ENCODE measurements at regions not wholly inside any gene's neighbourhood (a gene's known extent, or its start where the extent isn't known, plus 50 kb on each side); places are given as distances from the start of the nearest gene placed in this dataset.

- no peak for TF ChIP-seq CTCF (IDR thresholded peaks at IDR 0.05; ENCODE audit: extremely low read depth, missing control alignments)
Observed at GRCh38 chr2:15856318-15856717, 84.0 kb upstream of the MYCN start.

DNA sequence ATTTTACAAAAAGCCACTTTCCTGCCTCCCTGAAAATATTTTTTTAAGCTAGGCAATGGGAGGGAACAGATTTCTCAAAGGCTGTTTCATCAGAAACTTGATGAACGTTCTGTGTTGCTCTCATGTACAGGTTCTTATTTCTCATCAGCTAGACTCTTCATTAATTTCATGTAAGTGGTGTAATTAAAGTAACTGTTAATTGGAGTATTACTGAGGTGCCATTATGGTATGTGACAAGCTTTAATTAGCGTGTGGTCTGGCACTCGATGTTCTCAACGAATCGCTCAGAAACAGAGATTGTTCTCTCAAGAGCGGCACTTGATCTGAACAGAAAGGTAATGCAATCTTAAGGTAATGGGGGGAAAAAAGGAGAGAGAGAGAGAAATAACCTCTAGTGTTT is 81.9 kb upstream of the MYCN start:
- TF ChIP-seq CTCF (IDR thresholded peaks at IDR 0.05; ENCODE audit: extremely low read depth, missing control alignments) = no peak
- DNase-seq (ENCODE audit: low spot score) = no peak

More at GRCh38 chr2:15856318-15856717, 84.0 kb upstream of the MYCN start:
- DNase-seq (ENCODE audit: low spot score) = no peak

DNA sequence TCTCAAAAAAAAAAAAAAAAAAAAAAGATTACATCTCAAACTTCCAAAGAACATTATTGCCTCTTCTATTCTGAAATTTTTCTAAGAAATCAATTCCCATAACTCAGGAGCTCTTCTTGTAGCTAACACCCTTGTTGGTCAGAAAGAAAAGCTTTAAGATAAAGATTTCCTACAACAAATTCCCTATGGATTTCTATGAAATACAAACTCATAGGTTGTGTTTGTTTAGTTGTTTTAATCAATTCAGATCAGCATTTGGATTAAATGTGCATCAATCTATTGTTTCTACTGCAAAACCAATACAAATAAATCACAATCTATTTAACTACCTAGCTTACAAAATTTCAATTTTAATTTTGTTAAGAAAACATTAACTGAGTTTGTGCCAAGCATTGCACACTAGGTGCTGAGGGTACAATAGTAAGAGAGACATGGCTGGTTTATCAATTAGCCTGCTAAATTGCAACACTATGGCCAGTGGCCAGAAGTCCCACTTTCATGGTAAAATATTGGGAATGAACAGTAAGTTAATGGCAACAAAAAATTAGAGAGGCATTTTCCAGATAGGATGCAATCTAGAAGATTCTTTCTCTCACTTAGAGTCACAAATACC is 80.2 kb upstream of the MYCN start:
- no peak for DNase-seq (ENCODE audit: low spot score)
- TF ChIP-seq CTCF (IDR thresholded peaks at IDR 0.05; ENCODE audit: extremely low read depth, missing control alignments) = no peak

DNA sequence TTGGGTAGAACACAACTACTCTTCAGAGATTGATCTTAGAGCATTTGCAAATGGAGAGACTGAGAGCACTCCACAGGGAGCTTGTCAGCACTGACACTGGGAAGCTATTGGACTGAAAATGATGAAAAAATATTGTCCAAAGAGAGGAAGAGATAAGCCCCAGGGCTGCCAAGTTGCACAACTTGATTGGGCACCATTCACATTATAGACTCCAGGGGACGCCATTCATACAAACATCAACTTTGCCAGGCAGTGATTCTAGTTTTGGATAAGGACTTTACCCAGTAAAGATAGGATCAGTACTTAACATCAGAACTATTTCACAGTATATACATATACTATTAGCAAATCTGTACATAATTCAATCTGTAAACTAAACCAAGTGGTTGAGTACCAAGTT is 79.6 kb upstream of the MYCN start:
- TF ChIP-seq CTCF (IDR thresholded peaks at IDR 0.05; ENCODE audit: extremely low read depth, missing control alignments) = no peak
- no peak for DNase-seq (ENCODE audit: low spot score)

GRCh38 chr2:15861172-15861822 is 79.1 kb upstream of the MYCN start:
- TF ChIP-seq CTCF (IDR thresholded peaks at IDR 0.05; ENCODE audit: extremely low read depth, missing control alignments) = no peak
- no peak for DNase-seq (ENCODE audit: low spot score)

DNA sequence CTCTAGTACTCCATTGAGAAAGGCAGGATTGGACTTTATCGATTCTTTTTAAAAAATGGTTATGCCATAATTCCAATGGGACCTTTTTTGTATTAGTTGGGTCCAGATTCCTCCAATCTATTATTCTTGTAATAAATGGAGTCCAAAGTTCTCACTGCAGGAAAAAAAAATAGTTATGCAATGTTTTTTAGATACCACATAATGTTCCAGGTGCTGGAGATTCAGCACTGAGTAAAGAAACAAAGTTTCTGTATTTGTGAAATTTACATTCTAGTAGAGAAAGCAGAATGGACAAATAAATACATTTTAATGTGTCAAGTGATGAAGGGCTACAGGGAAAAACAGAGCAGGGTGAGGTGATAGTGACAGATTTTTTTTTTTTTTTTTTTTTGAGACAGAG is 78.5 kb upstream of the MYCN start:
- TF ChIP-seq CTCF (IDR thresholded peaks at IDR 0.05; ENCODE audit: extremely low read depth, missing control alignments) = no peak
- DNase-seq (ENCODE audit: low spot score) = no peak

GRCh38 chr2:15863089-15863488 is 77.3 kb upstream of the MYCN start:
- no peak for DNase-seq (ENCODE audit: low spot score)
- TF ChIP-seq CTCF (IDR thresholded peaks at IDR 0.05; ENCODE audit: extremely low read depth, missing control alignments) = no peak
